Astrocyte (in vitro differentiated cells and primary cell): ENCODE measurements at regions not wholly inside any gene's neighbourhood (a gene's known extent, or its start where the extent isn't known, plus 50 kb on each side); places are given as distances from the start of the nearest gene placed in this dataset.

Experiments
- DNase-seq: peaks from one replicate; pipeline ENCODE4 v3.0.0-alpha.2; 2010; ENCODE audit warnings: low read depth
- FAIRE-seq: peaks from 2 replicates; lab custom pipeline; 2011; peaks lifted over from hg19 to GRCh38; lab: Jason Lieb, UNC
- H2AFZ ChIP-seq: 2 replicates; pipeline ENCODE4 v1.6.0; 2012; ENCODE audit warnings: low read depth, low read length, inconsistent platforms
- H3K27ac ChIP-seq: 2 replicates; pipeline ENCODE4 v1.5.1; 2011; ENCODE audit warnings: low read depth, low read length, inconsistent platforms
- H3K27me3 ChIP-seq: 2 replicates; pipeline ENCODE4 v1.6.0; 2011; ENCODE audit warnings: low read length, inconsistent platforms; ENCODE audit not compliant: insufficient read depth
- H3K36me3 ChIP-seq: 2 replicates; pipeline ENCODE4 v1.5.1; 2011; ENCODE audit warnings: low read length, inconsistent platforms; ENCODE audit not compliant: insufficient read depth
- H3K4me1 ChIP-seq: 2 replicates; pipeline ENCODE4 v1.5.1; 2011; ENCODE audit warnings: low read length, inconsistent platforms; ENCODE audit not compliant: insufficient read depth
- H3K4me2 ChIP-seq: 2 replicates; pipeline ENCODE4 v1.6.0; 2012; ENCODE audit warnings: low read length, inconsistent platforms
- H3K4me3 ChIP-seq: 2 replicates; pipeline ENCODE4 v1.5.1; 2011; ENCODE audit warnings: low read depth, mild to moderate bottlenecking, low read length, inconsistent platforms; ENCODE audit not compliant: insufficient read depth
- H3K79me2 ChIP-seq: 2 replicates; pipeline ENCODE4 v1.6.0; 2012; ENCODE audit warnings: mild to moderate bottlenecking, low read length, inconsistent platforms; ENCODE audit not compliant: insufficient read depth
- H3K9ac ChIP-seq: 2 replicates; pipeline ENCODE4 v1.6.0; 2012; ENCODE audit warnings: mild to moderate bottlenecking, low read length, inconsistent platforms
- H3K9me3 ChIP-seq: 2 replicates; pipeline ENCODE4 v1.5.1; 2012; ENCODE audit warnings: low read depth, mild to moderate bottlenecking, low read length, inconsistent platforms; ENCODE audit not compliant: insufficient read depth
- H4K20me1 ChIP-seq: 2 replicates; pipeline ENCODE4 v1.6.0; 2012; ENCODE audit warnings: low read length, inconsistent platforms; ENCODE audit not compliant: insufficient read depth
- H3K27ac Mint-ChIP-seq: one replicate; pipeline ENCODE4 v1.8.0; 2021; ENCODE audit warnings: mild to moderate bottlenecking, mixed read lengths; ENCODE audit not compliant: unreplicated experiment
- H3K27me3 Mint-ChIP-seq: one replicate; pipeline ENCODE4 v1.8.0; 2021; ENCODE audit warnings: low read depth, mixed read lengths; ENCODE audit not compliant: unreplicated experiment
- H3K36me3 Mint-ChIP-seq: one replicate; pipeline ENCODE4 v1.8.0; 2021; ENCODE audit warnings: low read depth, mixed read lengths; ENCODE audit not compliant: unreplicated experiment
- H3K4me1 Mint-ChIP-seq: one replicate; pipeline ENCODE4 v1.8.0; 2021; ENCODE audit warnings: low read depth, mixed read lengths; ENCODE audit not compliant: unreplicated experiment
- H3K4me3 Mint-ChIP-seq: one replicate; pipeline ENCODE4 v1.8.0; 2021; ENCODE audit warnings: mild to moderate bottlenecking, moderate library complexity, mixed read lengths; ENCODE audit not compliant: unreplicated experiment
- H3K9me3 Mint-ChIP-seq: one replicate; pipeline ENCODE4 v1.8.0; 2021; ENCODE audit warnings: mild to moderate bottlenecking, mixed read lengths; ENCODE audit not compliant: unreplicated experiment
- CTCF ChIP-seq: IDR thresholded peaks from 2 replicates; pipeline ENCODE4 v1.5.1; 2011; ENCODE audit warnings: low read depth, mild to moderate bottlenecking, inconsistent platforms, low read length, moderate library complexity; ENCODE audit not compliant: insufficient read depth
- EZH2 ChIP-seq: IDR thresholded peaks from 2 replicates; pipeline ENCODE4 v1.6.1; 2012; ENCODE audit warnings: mild to moderate bottlenecking, low read length, inconsistent platforms; ENCODE audit not compliant: insufficient read depth

DNA sequence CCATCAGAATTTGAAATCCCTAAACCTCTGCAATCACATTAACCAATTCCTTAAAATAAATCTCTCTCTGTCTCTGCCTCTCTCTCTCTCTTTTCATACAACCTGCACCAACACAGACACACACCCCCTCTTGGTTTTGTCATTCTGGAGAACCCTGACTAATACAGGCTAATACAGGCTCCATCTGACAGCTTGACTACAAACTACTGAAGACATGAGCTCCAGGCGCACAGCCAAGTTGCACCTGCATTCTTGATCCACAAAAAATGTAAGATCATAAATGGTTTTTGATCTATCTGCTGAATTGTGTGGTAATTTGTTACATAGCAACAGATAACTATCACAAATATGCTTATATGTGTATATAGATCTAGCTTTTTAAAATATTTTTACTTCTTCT lies 2414.2 kb downstream of the PCDH7 start:
- TF ChIP-seq CTCF, result no peak
- no peak for TF ChIP-seq EZH2
- no peaks in the 10 kb centered on the region for H3K4me1 ChIP-seq
- H3K9me3 Mint-ChIP-seq, result no peaks in the 10 kb centered on the region
- H3K27ac ChIP-seq, result no peak overlapping the region
- H3K4me2 ChIP-seq, result no peak overlapping the region
- H3K36me3 ChIP-seq, result no peaks in the 10 kb centered on the region
- H4K20me1 ChIP-seq, result no peaks in the 10 kb centered on the region
- no peaks in the 10 kb centered on the region for H3K9me3 ChIP-seq
- no peak overlapping the region for H3K27ac Mint-ChIP-seq
- FAIRE-seq, result no peak
- no peak overlapping the region for H3K4me3 Mint-ChIP-seq
- H3K9ac ChIP-seq, result no peak overlapping the region
- no peak overlapping the region for H2AFZ ChIP-seq
- no peaks in the 10 kb centered on the region for H3K79me2 ChIP-seq
- no peaks in the 10 kb centered on the region for H3K27me3 Mint-ChIP-seq
- no peaks in the 10 kb centered on the region for H3K36me3 Mint-ChIP-seq
- H3K27me3 ChIP-seq, result no peaks in the 10 kb centered on the region
- no peak overlapping the region for H3K4me3 ChIP-seq
- no peak for DNase-seq
- H3K4me1 Mint-ChIP-seq, result no peaks in the 10 kb centered on the region

GRCh38 chr4:33149658-33150524 lies 2429.7 kb downstream of the PCDH7 start:
- Mint-ChIP-seq H3K9me3 (no peaks in the 10 kb centered on the region), H3K36me3 (no peaks in the 10 kb centered on the region), H3K27ac (no peak overlapping the region), H3K27me3 (no peaks in the 10 kb centered on the region), H3K4me3 (no peak overlapping the region), H3K4me1 (peaks cover 9% of the 10 kb centered on the region)
- Histone ChIP-seq H3K36me3 (no peaks in the 10 kb centered on the region), H3K27me3 (no peaks in the 10 kb centered on the region), H3K9me3 (no peaks in the 10 kb centered on the region), H3K4me1 (no peaks in the 10 kb centered on the region), H3K4me2 (no peak overlapping the region), H2AFZ (no peak overlapping the region), H3K79me2 (no peaks in the 10 kb centered on the region), H4K20me1 (no peaks in the 10 kb centered on the region), H3K9ac (no peak overlapping the region), H3K27ac (no peak overlapping the region), H3K4me3 (no peak overlapping the region)
- FAIRE-seq, result no peak
- no peak for TF ChIP-seq EZH2
- TF ChIP-seq CTCF, result no peak
- no peak for DNase-seq

DNA sequence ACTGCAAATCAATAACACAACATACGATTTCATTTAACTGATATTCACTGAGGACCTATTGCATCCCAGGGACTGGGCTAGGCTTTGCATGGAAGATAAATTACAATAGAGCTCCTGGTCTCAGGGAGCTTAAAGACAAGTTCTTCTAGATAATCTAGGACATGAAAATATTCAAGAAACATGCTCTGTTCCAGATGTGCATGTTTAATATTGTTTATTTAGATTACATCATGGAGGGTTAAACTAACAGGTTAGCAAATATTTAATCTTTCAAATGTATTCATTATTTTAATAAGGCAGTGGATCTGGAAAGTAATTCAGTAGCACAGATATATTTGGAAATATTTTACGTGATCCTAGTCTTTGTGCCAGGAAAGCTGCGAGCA lies 2430.3 kb downstream of the PCDH7 start:
- TF ChIP-seq EZH2, result no peak
- no peak for TF ChIP-seq CTCF
- no peak overlapping the region for H3K4me3 ChIP-seq
- H3K9ac ChIP-seq, result no peak overlapping the region
- H3K36me3 ChIP-seq, result no peaks in the 10 kb centered on the region
- no peak for DNase-seq
- no peaks in the 10 kb centered on the region for H3K9me3 ChIP-seq
- H3K4me1 Mint-ChIP-seq, result peaks cover 9% of the 10 kb centered on the region
- H3K27ac Mint-ChIP-seq, result no peak overlapping the region
- H3K9me3 Mint-ChIP-seq, result no peaks in the 10 kb centered on the region
- FAIRE-seq, result no peak
- H4K20me1 ChIP-seq, result no peaks in the 10 kb centered on the region
- no peak overlapping the region for H3K4me3 Mint-ChIP-seq
- no peak overlapping the region for H2AFZ ChIP-seq
- H3K4me1 ChIP-seq, result no peaks in the 10 kb centered on the region
- H3K79me2 ChIP-seq, result no peaks in the 10 kb centered on the region
- H3K27ac ChIP-seq, result no peak overlapping the region
- H3K4me2 ChIP-seq, result no peak overlapping the region
- H3K27me3 ChIP-seq, result no peaks in the 10 kb centered on the region
- H3K36me3 Mint-ChIP-seq, result no peaks in the 10 kb centered on the region
- no peaks in the 10 kb centered on the region for H3K27me3 Mint-ChIP-seq
